ENCODE measurements at regions not wholly inside any gene's neighbourhood (a gene's known extent, or its start where the extent isn't known, plus 50 kb on each side); places are given as distances from the start of the nearest gene placed in this dataset.
"Not testable (repeated sequence)": the region's sequence is repeated elsewhere in the genome, so short reads cannot be mapped to it uniquely, and the experiment has no call there.

- no peak for TF ChIP-seq POLR2A (IDR thresholded peaks at IDR 0.05; ENCODE audit: low read depth, low read length)
- no peak for TF ChIP-seq TAF1 (IDR thresholded peaks at IDR 0.05; ENCODE audit: borderline replicate concordance, low read depth, low read length)
- no peak for TF ChIP-seq POLR2AphosphoS5 (IDR thresholded peaks at IDR 0.05; ENCODE audit: low read depth, low read length)
- DNase-seq (ENCODE audit: insufficient read length) = no peak
- FAIRE-seq = no peak
Observed at GRCh38 chr2:34734042-34734441, 1134.9 kb upstream of the FAM98A start.

- FAIRE-seq = no peak
- DNase-seq (ENCODE audit: insufficient read length) = no peak
- TF ChIP-seq POLR2A (IDR thresholded peaks at IDR 0.05; ENCODE audit: low read depth, low read length) = no peak
- TF ChIP-seq TAF1 (IDR thresholded peaks at IDR 0.05; ENCODE audit: borderline replicate concordance, low read depth, low read length) = no peak
- no peak for TF ChIP-seq POLR2AphosphoS5 (IDR thresholded peaks at IDR 0.05; ENCODE audit: low read depth, low read length)
Observed at GRCh38 chr2:34731292-34731691, 1132.2 kb upstream of the FAM98A start.

GRCh38 chr2:34729845-34730244, 1130.7 kb upstream of the FAM98A start:
- FAIRE-seq = no peak

GRCh38 chr2:34724107-34724506, 1125.0 kb upstream of the FAM98A start:
- DNase-seq (ENCODE audit: insufficient read length) = no peak
- no peak for TF ChIP-seq POLR2AphosphoS5 (IDR thresholded peaks at IDR 0.05; ENCODE audit: low read depth, low read length)
- TF ChIP-seq TAF1 (IDR thresholded peaks at IDR 0.05; ENCODE audit: borderline replicate concordance, low read depth, low read length) = no peak
- no peak for TF ChIP-seq POLR2A (IDR thresholded peaks at IDR 0.05; ENCODE audit: low read depth, low read length)
- FAIRE-seq = no peak

More at GRCh38 chr2:34729845-34730244, 1130.7 kb upstream of the FAM98A start:
- DNase-seq (ENCODE audit: insufficient read length) = no peak
- no peak for TF ChIP-seq POLR2A (IDR thresholded peaks at IDR 0.05; ENCODE audit: low read depth, low read length)
- TF ChIP-seq POLR2AphosphoS5 (IDR thresholded peaks at IDR 0.05; ENCODE audit: low read depth, low read length) = no peak
- no peak for TF ChIP-seq TAF1 (IDR thresholded peaks at IDR 0.05; ENCODE audit: borderline replicate concordance, low read depth, low read length)

- TF ChIP-seq POLR2A (IDR thresholded peaks at IDR 0.05; ENCODE audit: low read depth, low read length) (no peak), TAF1 (IDR thresholded peaks at IDR 0.05; ENCODE audit: borderline replicate concordance, low read depth, low read length) (no peak), POLR2AphosphoS5 (IDR thresholded peaks at IDR 0.05; ENCODE audit: low read depth, low read length) (no peak)
- FAIRE-seq (no peak), DNase-seq (ENCODE audit: insufficient read length) (no peak)
Observed at GRCh38 chr2:34723683-34724082, 1124.6 kb upstream of the FAM98A start.

GRCh38 chr2:34719206-34719605, 1120.1 kb upstream of the FAM98A start:
- FAIRE-seq = no peak
- no peak for DNase-seq (ENCODE audit: insufficient read length)
- no peak for TF ChIP-seq POLR2AphosphoS5 (IDR thresholded peaks at IDR 0.05; ENCODE audit: low read depth, low read length)
- TF ChIP-seq POLR2A (IDR thresholded peaks at IDR 0.05; ENCODE audit: low read depth, low read length) = no peak
- no peak for TF ChIP-seq TAF1 (IDR thresholded peaks at IDR 0.05; ENCODE audit: borderline replicate concordance, low read depth, low read length)

- TF ChIP-seq POLR2A (IDR thresholded peaks at IDR 0.05; ENCODE audit: low read depth, low read length) (no peak), TAF1 (IDR thresholded peaks at IDR 0.05; ENCODE audit: borderline replicate concordance, low read depth, low read length) (no peak), POLR2AphosphoS5 (IDR thresholded peaks at IDR 0.05; ENCODE audit: low read depth, low read length) (no peak)
- no peak for FAIRE-seq
- no peak for DNase-seq (ENCODE audit: insufficient read length)
Observed at GRCh38 chr2:34705551-34706247, 1106.6 kb upstream of the FAM98A start.

- TF ChIP-seq TAF1 (IDR thresholded peaks at IDR 0.05; ENCODE audit: borderline replicate concordance, low read depth, low read length) (no peak), POLR2A (IDR thresholded peaks at IDR 0.05; ENCODE audit: low read depth, low read length) (no peak), POLR2AphosphoS5 (IDR thresholded peaks at IDR 0.05; ENCODE audit: low read depth, low read length) (no peak)
- FAIRE-seq (no peak), DNase-seq (ENCODE audit: insufficient read length) (no peak)
Observed at GRCh38 chr2:34703292-34703691, 1104.2 kb upstream of the FAM98A start.

GRCh38 chr2:34702391-34702790, 1103.3 kb upstream of the FAM98A start:
- FAIRE-seq; DNase-seq (ENCODE audit: insufficient read length): not testable (repeated sequence)

- not testable (repeated sequence) for FAIRE-seq; DNase-seq (ENCODE audit: insufficient read length)
Observed at GRCh38 chr2:34677591-34677990, 1078.5 kb upstream of the FAM98A start.

GRCh38 chr2:34677119-34677531, 1078.0 kb upstream of the FAM98A start:
- not testable (repeated sequence) for DNase-seq (ENCODE audit: insufficient read length); FAIRE-seq

- DNase-seq (ENCODE audit: insufficient read length) (no peak), FAIRE-seq (no peak)
- TF ChIP-seq POLR2A (IDR thresholded peaks at IDR 0.05; ENCODE audit: low read depth, low read length) (no peak), TAF1 (IDR thresholded peaks at IDR 0.05; ENCODE audit: borderline replicate concordance, low read depth, low read length) (no peak), POLR2AphosphoS5 (IDR thresholded peaks at IDR 0.05; ENCODE audit: low read depth, low read length) (no peak)
Observed at GRCh38 chr2:34670482-34670881, 1071.4 kb upstream of the FAM98A start.

GRCh38 chr2:34666821-34667220, 1067.7 kb upstream of the FAM98A start:
- no peak for TF ChIP-seq POLR2A (IDR thresholded peaks at IDR 0.05; ENCODE audit: low read depth, low read length)
- TF ChIP-seq TAF1 (IDR thresholded peaks at IDR 0.05; ENCODE audit: borderline replicate concordance, low read depth, low read length) = no peak
- TF ChIP-seq POLR2AphosphoS5 (IDR thresholded peaks at IDR 0.05; ENCODE audit: low read depth, low read length) = no peak
- DNase-seq (ENCODE audit: insufficient read length) (no peak), FAIRE-seq (no peak)
